Adrenal gland (tissue), 5 donors: ENCODE measurements at regions not wholly inside any gene's neighbourhood (a gene's known extent, or its start where the extent isn't known, plus 50 kb on each side); places are given as distances from the start of the nearest gene placed in this dataset.

Experiments
- POLR2A ChIP-seq, 2 donors: fragments of 450-650 bp; IDR thresholded peaks; one replicate each; pipeline ENCODE4 v1.6.1; 2017; ENCODE audit warnings: antibody characterized with exemption in 2 of 2, mild to moderate bottlenecking in 2 of 2, moderate library complexity in 1 of 2
- TF ChIP-seq, protein P1 (sequence below), 6 experiments: fragments of 450-650 bp in 4 of 6; fragments of 200-600 bp in 2 of 6; sonication (generic) in 1 of 6; IDR thresholded peaks; 1 replicate in 5 of 6; 2 replicates in 1 of 6; pipeline versions ENCODE4 v1.5.1 to v1.8.0; 2016 to 2021; ENCODE audit warnings: antibody characterized with exemption in 6 of 6, mild to moderate bottlenecking in 2 of 6, moderate library complexity in 1 of 6
- donor health status: DM: no; HTN: no; CAD: no.

DNA sequence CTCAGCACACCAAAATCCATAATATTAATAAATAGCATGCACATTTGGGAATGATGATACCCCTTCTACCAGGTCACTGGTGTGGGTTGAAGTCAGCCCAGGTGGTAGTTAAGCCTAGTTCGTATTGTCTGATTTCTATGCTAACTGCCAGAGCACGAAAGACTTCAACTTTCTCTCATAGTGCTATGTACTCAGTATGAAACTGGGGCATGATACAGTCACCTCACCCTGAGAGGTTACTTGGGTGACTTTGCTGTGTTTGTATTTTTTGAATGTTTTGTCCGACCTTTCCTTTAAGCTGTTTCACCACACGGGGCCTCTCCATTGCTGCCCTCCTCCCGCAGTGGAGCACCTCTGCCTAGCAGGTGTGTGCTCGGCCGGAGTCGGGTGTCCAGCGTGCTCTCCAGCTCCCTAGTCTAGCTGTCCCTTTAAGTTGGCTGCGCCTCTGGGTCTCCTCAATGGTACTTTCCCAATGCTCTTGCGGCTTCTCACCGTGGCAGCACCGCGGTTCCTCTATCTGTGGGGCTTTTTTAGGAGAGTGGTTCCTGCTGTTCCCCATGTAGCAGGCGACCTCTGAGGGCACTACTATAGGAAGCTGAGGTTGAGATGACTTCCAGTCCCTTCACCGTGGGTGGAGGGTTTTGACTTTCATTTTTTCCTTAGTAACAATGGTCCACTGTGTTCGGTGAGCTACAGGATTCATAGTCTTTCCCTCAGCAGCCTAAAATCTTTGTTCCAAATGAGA, 524.0 kb upstream of the PFKP start:
- no peak for TF ChIP-seq POLR2A (IDR thresholded peaks at IDR 0.05)
- TF ChIP-seq, protein P1, sequence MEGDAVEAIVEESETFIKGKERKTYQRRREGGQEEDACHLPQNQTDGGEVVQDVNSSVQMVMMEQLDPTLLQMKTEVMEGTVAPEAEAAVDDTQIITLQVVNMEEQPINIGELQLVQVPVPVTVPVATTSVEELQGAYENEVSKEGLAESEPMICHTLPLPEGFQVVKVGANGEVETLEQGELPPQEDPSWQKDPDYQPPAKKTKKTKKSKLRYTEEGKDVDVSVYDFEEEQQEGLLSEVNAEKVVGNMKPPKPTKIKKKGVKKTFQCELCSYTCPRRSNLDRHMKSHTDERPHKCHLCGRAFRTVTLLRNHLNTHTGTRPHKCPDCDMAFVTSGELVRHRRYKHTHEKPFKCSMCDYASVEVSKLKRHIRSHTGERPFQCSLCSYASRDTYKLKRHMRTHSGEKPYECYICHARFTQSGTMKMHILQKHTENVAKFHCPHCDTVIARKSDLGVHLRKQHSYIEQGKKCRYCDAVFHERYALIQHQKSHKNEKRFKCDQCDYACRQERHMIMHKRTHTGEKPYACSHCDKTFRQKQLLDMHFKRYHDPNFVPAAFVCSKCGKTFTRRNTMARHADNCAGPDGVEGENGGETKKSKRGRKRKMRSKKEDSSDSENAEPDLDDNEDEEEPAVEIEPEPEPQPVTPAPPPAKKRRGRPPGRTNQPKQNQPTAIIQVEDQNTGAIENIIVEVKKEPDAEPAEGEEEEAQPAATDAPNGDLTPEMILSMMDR (IDR thresholded peaks at IDR 0.05): no peak
